Mucosa of rectum (tissue), 2 donors: ENCODE measurements at regions not wholly inside any gene's neighbourhood (a gene's known extent, or its start where the extent isn't known, plus 50 kb on each side); places are given as distances from the start of the nearest gene placed in this dataset.
"Not testable (repeated sequence)": the region's sequence is repeated elsewhere in the genome, so short reads cannot be mapped to it uniquely, and the experiment has no call there.

ENCODE experiments used
- H3K27ac ChIP-seq, 2 donors: one replicate each; pipeline ENCODE4 v1.7.0; 2013; ENCODE audit warnings: inconsistent platforms in 2 of 2, low read depth in 2 of 2, low read length in 2 of 2
- H3K27me3 ChIP-seq, 2 donors: one replicate each; pipeline ENCODE4 v1.7.0; 2013; ENCODE audit warnings: low read length in 2 of 2; ENCODE audit not compliant: control insufficient read depth in 2 of 2, insufficient read depth in 2 of 2
- H3K36me3 ChIP-seq, 2 donors: one replicate each; pipeline ENCODE4 v1.7.0; 2013; ENCODE audit warnings: low read length in 2 of 2; ENCODE audit not compliant: control insufficient read depth in 2 of 2, insufficient read depth in 2 of 2
- H3K4me1 ChIP-seq, 2 donors: one replicate each; pipeline ENCODE4 v1.7.0; 2013; ENCODE audit warnings: low read length in 2 of 2, mild to moderate bottlenecking in 1 of 2; ENCODE audit not compliant: control insufficient read depth in 2 of 2, insufficient read depth in 2 of 2
- H3K4me3 ChIP-seq, 2 donors: one replicate each; pipeline ENCODE4 v1.7.0; 2013; ENCODE audit warnings: low read length in 2 of 2
- H3K9ac ChIP-seq, 2 donors: one replicate each; pipeline ENCODE4 v1.7.0; 2013; ENCODE audit warnings: low read length in 2 of 2, low read depth in 1 of 2, mild to moderate bottlenecking in 1 of 2
- H3K9me3 ChIP-seq, 2 donors: one replicate each; pipeline ENCODE4 v1.7.0; 2013; ENCODE audit warnings: low read length in 2 of 2; ENCODE audit not compliant: control insufficient read depth in 2 of 2
- donor health status: healthy.
- donor health status: Normal muscosa, but diverticular disease.

- Histone ChIP-seq H3K4me3 (no peak overlapping the region), H3K27me3 (no peaks in the 10 kb centered on the region), H3K36me3 (no peaks in the 10 kb centered on the region), H3K9me3 (no peaks in the 10 kb centered on the region), H3K27ac (no peak overlapping the region), H3K9ac (no peak overlapping the region), H3K4me1 (no peaks in the 10 kb centered on the region)
Observed at GRCh38 chr10:109047856-109048255, 875.5 kb downstream of the XPNPEP1 start.

GRCh38 chr10:109046427-109046826, 876.9 kb downstream of the XPNPEP1 start:
- H3K36me3 ChIP-seq = not testable (repeated sequence)

GRCh38 chr10:109040622-109041021, 882.7 kb downstream of the XPNPEP1 start:
- Histone ChIP-seq H3K4me1 (no peaks in the 10 kb centered on the region), H3K9me3 (no peaks in the 10 kb centered on the region), H3K36me3 (no peaks in the 10 kb centered on the region), H3K4me3 (no peak overlapping the region), H3K27ac (no peak overlapping the region), H3K9ac (no peak overlapping the region), H3K27me3 (no peaks in the 10 kb centered on the region)

More at GRCh38 chr10:109046427-109046826, 876.9 kb downstream of the XPNPEP1 start:
- not testable (repeated sequence) for H3K4me3 ChIP-seq, H3K9ac ChIP-seq, H3K4me1 ChIP-seq, H3K27ac ChIP-seq, H3K27me3 ChIP-seq, H3K9me3 ChIP-seq

GRCh38 chr10:109037978-109038377, 885.3 kb downstream of the XPNPEP1 start:
- Histone ChIP-seq H3K27ac (no peak overlapping the region), H3K9me3 (no peaks in the 10 kb centered on the region), H3K9ac (no peak overlapping the region), H3K27me3 (no peaks in the 10 kb centered on the region), H3K4me1 (no peaks in the 10 kb centered on the region), H3K4me3 (no peak overlapping the region), H3K36me3 (no peaks in the 10 kb centered on the region)

DNA sequence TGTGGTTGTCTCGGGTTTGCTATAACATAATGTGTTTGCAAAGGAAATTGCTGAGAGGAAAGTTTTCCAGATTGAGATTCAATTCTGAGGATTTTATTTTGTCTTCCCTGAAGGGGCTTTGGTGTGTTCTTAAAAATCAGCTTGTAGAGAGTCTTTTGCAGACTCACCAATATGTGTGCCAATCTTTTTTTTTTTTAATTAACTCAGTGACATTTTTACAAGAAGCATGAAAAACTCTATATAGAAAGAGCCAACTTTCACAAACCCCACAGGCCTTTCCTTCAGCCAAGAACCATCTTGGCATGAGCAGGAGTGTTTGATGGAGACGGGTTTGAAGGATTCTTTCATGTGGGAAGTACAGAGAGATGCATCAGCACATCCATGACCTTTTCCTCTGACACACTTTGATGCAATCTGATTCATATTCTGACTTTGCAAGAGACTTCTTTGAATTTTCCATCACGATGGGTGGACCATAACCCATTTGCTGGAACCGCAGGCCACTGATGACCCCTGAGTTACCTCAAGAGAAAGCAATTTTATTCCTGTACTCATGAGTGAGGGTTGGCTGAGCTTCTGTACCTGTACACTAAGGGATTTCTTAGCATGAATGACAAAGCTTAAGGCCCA, 892.6 kb downstream of the XPNPEP1 start:
- Histone ChIP-seq H3K4me1 (no peaks in the 10 kb centered on the region), H3K9me3 (no peaks in the 10 kb centered on the region), H3K9ac (no peak overlapping the region), H3K36me3 (no peaks in the 10 kb centered on the region), H3K27ac (no peak overlapping the region), H3K4me3 (no peak overlapping the region), H3K27me3 (no peaks in the 10 kb centered on the region)

- H3K9me3 ChIP-seq = no peaks in the 10 kb centered on the region
- H3K4me1 ChIP-seq = no peaks in the 10 kb centered on the region
- no peak overlapping the region for H3K27ac ChIP-seq
- no peak overlapping the region for H3K4me3 ChIP-seq
- H3K9ac ChIP-seq = no peak overlapping the region
- no peaks in the 10 kb centered on the region for H3K27me3 ChIP-seq
- no peaks in the 10 kb centered on the region for H3K36me3 ChIP-seq
Observed at GRCh38 chr10:109029870-109030269, 893.4 kb downstream of the XPNPEP1 start.

DNA sequence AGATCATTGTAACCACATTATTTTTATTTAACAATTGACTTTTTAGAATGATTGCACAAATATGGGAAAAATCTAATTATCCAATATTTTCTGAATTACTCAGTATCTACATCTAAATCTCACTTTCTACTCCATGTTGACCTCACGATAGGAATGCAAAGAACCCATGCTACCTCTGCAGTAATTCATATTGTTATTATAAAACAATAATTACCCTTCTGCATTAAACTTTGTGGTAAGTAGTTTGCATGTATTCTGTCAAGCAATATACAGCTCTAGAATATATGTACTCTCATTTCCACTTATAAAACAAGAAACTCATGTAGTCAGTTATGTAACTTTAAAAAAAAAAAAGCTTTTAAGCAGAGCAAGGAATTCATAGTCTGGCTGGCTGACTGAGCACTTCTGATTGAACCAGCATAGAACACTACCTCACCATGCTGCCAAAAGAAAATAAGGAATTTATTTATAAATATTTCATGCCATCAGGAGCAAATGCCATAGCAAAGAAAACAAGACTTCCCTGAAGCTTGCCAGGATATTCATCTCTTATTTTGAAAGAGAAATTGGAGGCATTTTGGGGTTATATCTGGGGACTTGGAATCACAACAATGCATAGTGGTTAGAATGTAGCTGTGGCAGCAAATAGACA, 895.7 kb downstream of the XPNPEP1 start:
- H3K9ac ChIP-seq = no peak overlapping the region
- H3K4me3 ChIP-seq = no peak overlapping the region
- no peak overlapping the region for H3K27ac ChIP-seq
- H3K36me3 ChIP-seq = no peaks in the 10 kb centered on the region
- no peaks in the 10 kb centered on the region for H3K4me1 ChIP-seq
- no peaks in the 10 kb centered on the region for H3K27me3 ChIP-seq
- H3K9me3 ChIP-seq = no peaks in the 10 kb centered on the region

- Histone ChIP-seq H3K4me3 (no peak overlapping the region), H3K27ac (no peak overlapping the region), H3K9me3 (no peaks in the 10 kb centered on the region), H3K9ac (no peak overlapping the region), H3K27me3 (no peaks in the 10 kb centered on the region), H3K4me1 (no peaks in the 10 kb centered on the region), H3K36me3 (no peaks in the 10 kb centered on the region)
Observed at GRCh38 chr10:109025172-109025571, 898.1 kb downstream of the XPNPEP1 start.

DNA sequence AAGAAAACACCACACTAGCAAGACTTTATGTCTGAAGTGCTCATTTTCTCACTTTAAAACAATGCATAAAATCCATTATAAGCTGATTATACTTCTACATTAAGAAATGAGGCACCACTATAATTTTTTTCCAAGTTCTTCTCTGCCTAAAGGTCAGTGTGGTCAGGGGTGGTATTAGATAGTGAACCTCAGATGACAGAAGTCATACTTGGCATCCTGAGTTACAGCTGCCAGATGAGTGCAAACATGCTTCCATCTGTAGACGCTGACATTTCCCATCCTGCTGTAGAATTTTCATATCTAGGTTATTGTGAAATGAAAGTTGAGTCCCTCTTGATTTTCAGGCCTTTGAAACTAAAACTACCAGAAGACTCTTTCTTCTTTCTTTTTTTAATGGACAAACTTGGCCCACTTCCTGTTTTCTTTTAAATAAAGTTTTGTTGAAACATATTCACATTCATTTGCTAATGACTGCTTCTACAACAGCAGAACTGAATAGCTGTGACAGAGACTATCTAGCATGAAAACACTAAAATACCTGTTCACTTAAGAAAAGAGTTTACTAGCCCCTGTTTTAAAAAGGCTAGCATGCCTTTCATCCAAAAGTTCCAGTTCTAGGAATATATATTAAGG, 900.8 kb downstream of the XPNPEP1 start:
- Histone ChIP-seq H3K4me1 (no peaks in the 10 kb centered on the region), H3K9me3 (no peaks in the 10 kb centered on the region), H3K27me3 (no peaks in the 10 kb centered on the region), H3K4me3 (no peak overlapping the region), H3K27ac (no peak overlapping the region), H3K36me3 (no peaks in the 10 kb centered on the region), H3K9ac (no peak overlapping the region)

GRCh38 chr10:109019001-109019424, 904.3 kb downstream of the XPNPEP1 start:
- no peaks in the 10 kb centered on the region for H3K27me3 ChIP-seq
- no peak overlapping the region for H3K4me3 ChIP-seq
- H3K36me3 ChIP-seq = no peaks in the 10 kb centered on the region
- H3K9ac ChIP-seq = no peak overlapping the region
- H3K9me3 ChIP-seq = no peaks in the 10 kb centered on the region
- no peaks in the 10 kb centered on the region for H3K4me1 ChIP-seq
- no peak overlapping the region for H3K27ac ChIP-seq
